ENCODE measurements at regions not wholly inside any gene's neighbourhood (a gene's known extent, or its start where the extent isn't known, plus 50 kb on each side); places are given as distances from the start of the nearest gene placed in this dataset.

DNA sequence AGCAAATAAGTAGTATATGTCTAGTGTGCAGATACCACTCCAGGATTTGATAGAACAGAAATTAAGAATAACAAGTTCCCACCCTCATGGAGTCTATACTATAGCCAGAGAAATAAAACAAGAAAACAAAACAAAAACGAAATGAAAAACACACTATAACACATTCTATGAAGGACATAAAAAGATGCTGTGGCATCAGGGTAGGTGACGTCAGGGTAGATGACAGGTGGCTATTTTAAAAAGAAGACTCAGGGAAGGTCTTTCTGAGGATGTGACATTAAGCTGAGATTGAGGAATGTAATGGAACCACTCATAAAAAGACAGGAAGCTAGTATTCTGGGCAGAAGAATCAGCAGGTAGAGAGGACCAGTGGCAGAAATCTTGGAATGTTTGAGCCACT lies 469.6 kb downstream of the RAP2B start:
- no peak overlapping the region for H3K4me2 ChIP-seq (replicated peaks; ENCODE audit: low read depth, low read length, poor library complexity, severe bottlenecking)
- H3K27me3 ChIP-seq (replicated peaks in 1 of 4; ENCODE audit: control extremely low read depth in 1 of 4, control insufficient read depth in 3 of 4, insufficient read depth in 4 of 4, low read length in 3 of 4), result peaks cover 0 to 5% (median 0%) of the 10 kb centered on the region in 4 experiments
- H3K4me1 ChIP-seq (ENCODE audit: control insufficient read depth in 2 of 2, insufficient read depth in 2 of 2, low read length in 2 of 2), result no peaks in the 10 kb centered on the region
- no peaks in the 10 kb centered on the region for H3K9me3 ChIP-seq (ENCODE audit: control extremely low read depth in 1 of 3, control insufficient read depth in 2 of 3, insufficient read depth in 1 of 3, low read length in 2 of 3)
- intact Hi-C loops (cut with micrococcal nuclease), result no loop called here
- POLR2A ChIA-PET, result no interaction called here
- H4K20me1 ChIP-seq (ENCODE audit: control insufficient read depth, insufficient read depth, low read length, poor library complexity, severe bottlenecking), result no peaks in the 10 kb centered on the region
- Mint-ChIP-seq H3K27ac (no peak overlapping the region), H3K9me3 (ENCODE audit: insufficient read depth) (no peaks in the 10 kb centered on the region), H3K27me3 (peaks cover 4% of the 10 kb centered on the region), H3K4me1 (no peaks in the 10 kb centered on the region), H3K4me3 (no peak overlapping the region)
- no peak overlapping the region for H3K9ac ChIP-seq (ENCODE audit: low read length)
- TF ChIP-seq EZH2 (IDR thresholded peaks at IDR 0.05; ENCODE audit: borderline replicate concordance, insufficient read depth, low read depth, low read length, poor library complexity, severe bottlenecking), result no peak
- TF ChIP-seq, protein P1, sequence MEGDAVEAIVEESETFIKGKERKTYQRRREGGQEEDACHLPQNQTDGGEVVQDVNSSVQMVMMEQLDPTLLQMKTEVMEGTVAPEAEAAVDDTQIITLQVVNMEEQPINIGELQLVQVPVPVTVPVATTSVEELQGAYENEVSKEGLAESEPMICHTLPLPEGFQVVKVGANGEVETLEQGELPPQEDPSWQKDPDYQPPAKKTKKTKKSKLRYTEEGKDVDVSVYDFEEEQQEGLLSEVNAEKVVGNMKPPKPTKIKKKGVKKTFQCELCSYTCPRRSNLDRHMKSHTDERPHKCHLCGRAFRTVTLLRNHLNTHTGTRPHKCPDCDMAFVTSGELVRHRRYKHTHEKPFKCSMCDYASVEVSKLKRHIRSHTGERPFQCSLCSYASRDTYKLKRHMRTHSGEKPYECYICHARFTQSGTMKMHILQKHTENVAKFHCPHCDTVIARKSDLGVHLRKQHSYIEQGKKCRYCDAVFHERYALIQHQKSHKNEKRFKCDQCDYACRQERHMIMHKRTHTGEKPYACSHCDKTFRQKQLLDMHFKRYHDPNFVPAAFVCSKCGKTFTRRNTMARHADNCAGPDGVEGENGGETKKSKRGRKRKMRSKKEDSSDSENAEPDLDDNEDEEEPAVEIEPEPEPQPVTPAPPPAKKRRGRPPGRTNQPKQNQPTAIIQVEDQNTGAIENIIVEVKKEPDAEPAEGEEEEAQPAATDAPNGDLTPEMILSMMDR (IDR thresholded peaks at IDR 0.05), result no peak
- CTCF ChIA-PET, result no interaction called here
- DNase-seq (no peak), ATAC-seq (ENCODE audit: low read depth) (no peak)
- no peak overlapping the region for H2AFZ ChIP-seq (ENCODE audit: insufficient read depth, low read depth, low read length, poor library complexity, severe bottlenecking)
- WGBS (ENCODE audit: insufficient coverage), result no CpG with 5 or more reads among the region's 2 CpGs
- H3K79me2 ChIP-seq (ENCODE audit: control insufficient read depth, insufficient read depth, low read length), result no peaks in the 10 kb centered on the region
- H3K27ac ChIP-seq (ENCODE audit: low read length in 2 of 2), result no peak overlapping the region
- no peak overlapping the region for H3K4me3 ChIP-seq (ENCODE audit: control extremely low read depth in 1 of 5, extremely low read depth in 1 of 5, insufficient read depth in 1 of 5, low read depth in 2 of 5, low read length in 4 of 5)
- no peaks in the 10 kb centered on the region for H3K36me3 ChIP-seq (replicated peaks in 1 of 2; ENCODE audit: control extremely low read depth in 1 of 2, control insufficient read depth in 1 of 2, extremely low read depth in 1 of 2, insufficient read depth in 2 of 2, low read length in 1 of 2)

DNA sequence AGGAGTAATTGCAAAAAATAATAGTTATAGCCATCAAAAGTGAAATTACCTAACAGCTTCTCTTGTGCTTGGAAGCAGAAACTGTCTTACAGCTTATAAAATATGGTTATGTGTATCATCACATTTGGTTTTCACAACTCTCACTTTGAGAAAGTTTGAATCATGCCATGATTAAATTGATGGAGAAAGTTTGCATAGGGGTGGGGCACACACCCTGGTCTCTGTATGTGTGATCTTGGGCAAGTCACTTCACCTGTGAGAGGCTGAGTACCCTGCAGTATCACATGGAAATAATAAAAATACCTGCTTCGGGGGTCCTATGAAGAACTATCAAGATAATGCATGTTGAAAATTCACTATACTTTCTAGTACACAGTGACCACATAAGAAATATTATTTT lies 471.4 kb downstream of the RAP2B start:
- H3K27ac Mint-ChIP-seq, result no peak overlapping the region
- H3K9me3 Mint-ChIP-seq (ENCODE audit: insufficient read depth), result no peaks in the 10 kb centered on the region
- TF ChIP-seq, protein P1 (IDR thresholded peaks at IDR 0.05), result no peak
- no peak for TF ChIP-seq EZH2 (IDR thresholded peaks at IDR 0.05; ENCODE audit: borderline replicate concordance, insufficient read depth, low read depth, low read length, poor library complexity, severe bottlenecking)
- no peak overlapping the region for H3K4me2 ChIP-seq (replicated peaks; ENCODE audit: low read depth, low read length, poor library complexity, severe bottlenecking)
- ATAC-seq (ENCODE audit: low read depth) (no peak), DNase-seq (no peak)
- no peak overlapping the region for H3K27ac ChIP-seq (ENCODE audit: low read length in 2 of 2)
- no peaks in the 10 kb centered on the region for H4K20me1 ChIP-seq (ENCODE audit: control insufficient read depth, insufficient read depth, low read length, poor library complexity, severe bottlenecking)
- no peak overlapping the region for H3K9ac ChIP-seq (ENCODE audit: low read length)
- H3K27me3 ChIP-seq (replicated peaks in 1 of 4; ENCODE audit: control extremely low read depth in 1 of 4, control insufficient read depth in 3 of 4, insufficient read depth in 4 of 4, low read length in 3 of 4), result peaks cover 0 to 5% (median 0%) of the 10 kb centered on the region in 4 experiments
- intact Hi-C loops (cut with micrococcal nuclease), result no loop called here
- no peak overlapping the region for H2AFZ ChIP-seq (ENCODE audit: insufficient read depth, low read depth, low read length, poor library complexity, severe bottlenecking)
- no peaks in the 10 kb centered on the region for H3K79me2 ChIP-seq (ENCODE audit: control insufficient read depth, insufficient read depth, low read length)
- CTCF ChIA-PET, result no interaction called here
- H3K4me1 Mint-ChIP-seq, result no peaks in the 10 kb centered on the region
- no peak overlapping the region for H3K4me3 Mint-ChIP-seq
- POLR2A ChIA-PET, result no interaction called here
- H3K36me3 ChIP-seq (replicated peaks in 1 of 2; ENCODE audit: control extremely low read depth in 1 of 2, control insufficient read depth in 1 of 2, extremely low read depth in 1 of 2, insufficient read depth in 2 of 2, low read length in 1 of 2), result no peaks in the 10 kb centered on the region
- no peaks in the 10 kb centered on the region for H3K4me1 ChIP-seq (ENCODE audit: control insufficient read depth in 2 of 2, insufficient read depth in 2 of 2, low read length in 2 of 2)
- no peak overlapping the region for H3K4me3 ChIP-seq (ENCODE audit: control extremely low read depth in 1 of 5, extremely low read depth in 1 of 5, insufficient read depth in 1 of 5, low read depth in 2 of 5, low read length in 4 of 5)
- WGBS (ENCODE audit: insufficient coverage), result no CpG with 5 or more reads among the region's 1 CpG
- peaks cover 4% of the 10 kb centered on the region for H3K27me3 Mint-ChIP-seq
- no peaks in the 10 kb centered on the region for H3K9me3 ChIP-seq (ENCODE audit: control extremely low read depth in 1 of 3, control insufficient read depth in 2 of 3, insufficient read depth in 1 of 3, low read length in 2 of 3)
